ENCODE measurements at regions not wholly inside any gene's neighbourhood (a gene's known extent, or its start where the extent isn't known, plus 50 kb on each side); places are given as distances from the start of the nearest gene placed in this dataset.

- Histone ChIP-seq H3K36me3 (ENCODE audit: control insufficient read depth, insufficient read depth, low read length) (no peaks in the 10 kb centered on the region), H3K4me1 (ENCODE audit: control insufficient read depth, insufficient read depth, low read length) (peaks cover 6% of the 10 kb centered on the region), H3K27ac (ENCODE audit: low read depth, low read length) (no peak overlapping the region), H3K27me3 (ENCODE audit: control insufficient read depth, insufficient read depth, low read length, poor library complexity, severe bottlenecking) (no peaks in the 10 kb centered on the region), H3K9ac (ENCODE audit: extremely low read depth, low read length, poor library complexity, severe bottlenecking) (no peak overlapping the region), H3K9me3 (ENCODE audit: control insufficient read depth, low read length) (peaks cover 4% of the 10 kb centered on the region), H3K4me3 (ENCODE audit: low read length) (no peak overlapping the region)
- WGBS, 2 experiments (ENCODE audit: insufficient coverage in 1 of 2, insufficient read length in 1 of 2) = 83 to 92% methylated on average over 2 to 4 of the region's 4 CpGs
- Mint-ChIP-seq H3K4me3 (no peak overlapping the region), H3K36me3 (ENCODE audit: low read depth) (no peaks in the 10 kb centered on the region), H3K27me3 (ENCODE audit: insufficient read depth) (no peaks in the 10 kb centered on the region), H3K27ac (no peak overlapping the region), H3K4me1 (peaks cover 24% of the 10 kb centered on the region), H3K9me3 (no peaks in the 10 kb centered on the region)
- no peak for DNase-seq
- TF ChIP-seq CTCF (conservative IDR thresholded peaks at IDR 0.05) = no peak
Observed at GRCh38 chr14:38121320-38122020, 86.2 kb upstream of the SSTR1 start.

DNA sequence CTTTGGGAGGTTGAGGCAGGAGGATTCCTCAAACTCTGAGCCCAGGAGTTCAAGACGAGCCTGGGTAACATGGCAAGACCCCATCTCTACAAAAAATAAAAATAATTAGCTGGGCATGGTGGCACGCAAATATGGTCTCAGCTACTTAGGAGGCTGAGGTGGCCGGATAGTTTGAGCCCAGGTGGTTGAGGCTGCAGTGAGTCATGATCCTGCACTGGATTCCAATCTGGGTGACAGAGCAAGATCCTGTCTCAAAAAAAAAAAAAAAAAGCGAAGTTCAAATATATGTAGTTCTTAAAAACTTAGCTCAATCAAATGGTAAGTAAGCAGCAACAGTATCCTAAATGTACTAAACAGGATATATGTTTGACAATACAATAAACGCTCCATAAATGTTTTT, 85.5 kb upstream of the SSTR1 start:
- H3K27me3 Mint-ChIP-seq (ENCODE audit: insufficient read depth) = no peaks in the 10 kb centered on the region
- no peak for TF ChIP-seq CTCF (conservative IDR thresholded peaks at IDR 0.05)
- Histone ChIP-seq H3K9me3 (ENCODE audit: control insufficient read depth, low read length) (peaks cover 4% of the 10 kb centered on the region), H3K27ac (ENCODE audit: low read depth, low read length) (no peak overlapping the region), H3K36me3 (ENCODE audit: control insufficient read depth, insufficient read depth, low read length) (no peaks in the 10 kb centered on the region), H3K9ac (ENCODE audit: extremely low read depth, low read length, poor library complexity, severe bottlenecking) (no peak overlapping the region), H3K4me1 (ENCODE audit: control insufficient read depth, insufficient read depth, low read length) (peaks cover 6% of the 10 kb centered on the region), H3K4me3 (ENCODE audit: low read length) (no peak overlapping the region), H3K27me3 (ENCODE audit: control insufficient read depth, insufficient read depth, low read length, poor library complexity, severe bottlenecking) (no peaks in the 10 kb centered on the region)
- H3K36me3 Mint-ChIP-seq (ENCODE audit: low read depth) = no peaks in the 10 kb centered on the region
- H3K4me1 Mint-ChIP-seq = peaks cover 25% of the 10 kb centered on the region
- H3K9me3 Mint-ChIP-seq = no peaks in the 10 kb centered on the region
- H3K4me3 Mint-ChIP-seq = no peak overlapping the region
- DNase-seq = no peak
- no peak overlapping the region for H3K27ac Mint-ChIP-seq
- WGBS, 2 experiments (ENCODE audit: insufficient coverage in 1 of 2, insufficient read length in 1 of 2) = 95 to 96% methylated on average over 3 to 4 of the region's 5 CpGs

- Histone ChIP-seq H3K27ac (ENCODE audit: low read depth, low read length) (no peak overlapping the region), H3K9ac (ENCODE audit: extremely low read depth, low read length, poor library complexity, severe bottlenecking) (no peak overlapping the region), H3K4me1 (ENCODE audit: control insufficient read depth, insufficient read depth, low read length) (peaks cover 6% of the 10 kb centered on the region), H3K4me3 (ENCODE audit: low read length) (no peak overlapping the region), H3K9me3 (ENCODE audit: control insufficient read depth, low read length) (peaks cover 8% of the 10 kb centered on the region), H3K36me3 (ENCODE audit: control insufficient read depth, insufficient read depth, low read length) (no peaks in the 10 kb centered on the region), H3K27me3 (ENCODE audit: control insufficient read depth, insufficient read depth, low read length, poor library complexity, severe bottlenecking) (no peaks in the 10 kb centered on the region)
- H3K9me3 Mint-ChIP-seq = peaks cover under 1% of the 10 kb centered on the region
- H3K27me3 Mint-ChIP-seq (ENCODE audit: insufficient read depth) = no peaks in the 10 kb centered on the region
- no peak overlapping the region for H3K4me3 Mint-ChIP-seq
- TF ChIP-seq CTCF (conservative IDR thresholded peaks at IDR 0.05) = no peak
- H3K4me1 Mint-ChIP-seq = peaks cover 31% of the 10 kb centered on the region
- H3K27ac Mint-ChIP-seq = no peak overlapping the region
- DNase-seq = no peak
- WGBS, 2 experiments (ENCODE audit: insufficient coverage in 1 of 2, insufficient read length in 1 of 2) = 87 to 93% methylated on average over 3 of the region's 3 CpGs
- peaks cover under 1% of the 10 kb centered on the region for H3K36me3 Mint-ChIP-seq (ENCODE audit: low read depth)
Observed at GRCh38 chr14:38124506-38124905, 83.2 kb upstream of the SSTR1 start.
